ENCODE measurements at regions not wholly inside any gene's neighbourhood (a gene's known extent, or its start where the extent isn't known, plus 50 kb on each side); places are given as distances from the start of the nearest gene placed in this dataset.

DNA sequence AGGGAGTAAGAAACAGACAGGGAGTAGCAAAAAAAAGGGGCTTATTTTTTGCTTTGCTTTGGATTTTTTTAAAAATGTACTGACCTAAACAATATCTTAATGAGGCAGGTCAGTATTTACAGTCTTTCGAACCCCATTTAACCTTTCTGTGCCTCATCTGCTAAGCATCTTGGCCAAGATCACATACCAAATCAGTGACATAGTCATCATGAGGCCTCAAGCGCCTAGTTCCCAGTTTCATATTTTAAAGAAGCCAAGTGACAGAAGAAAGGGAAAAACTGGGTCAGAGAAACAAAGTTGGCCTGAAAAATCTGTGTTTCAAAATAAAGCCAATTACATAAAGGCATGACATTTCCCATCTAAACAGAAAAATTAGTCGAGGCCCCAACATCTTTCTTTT, 94.6 kb upstream of the WDR44 start:
- Histone ChIP-seq H3K9me3 (ENCODE audit: control insufficient read depth in 2 of 3, insufficient read depth in 1 of 3, low read length in 3 of 3) (no peaks in the 10 kb centered on the region), H3K27me3 (ENCODE audit: control insufficient read depth, insufficient read depth, low read length) (no peaks in the 10 kb centered on the region), H3K27ac (ENCODE audit: low read depth in 2 of 2, low read length in 2 of 2) (no peak overlapping the region), H3K36me3 (ENCODE audit: control insufficient read depth in 2 of 3, insufficient read depth in 3 of 3, low read length in 3 of 3) (no peaks in the 10 kb centered on the region), H3K4me1 (ENCODE audit: control insufficient read depth in 2 of 3, insufficient read depth in 2 of 3, low read depth in 1 of 3, low read length in 3 of 3) (no peaks in the 10 kb centered on the region), H3K4me3 (ENCODE audit: low read length in 3 of 3) (no peak overlapping the region), H3K9ac (ENCODE audit: low read length in 3 of 3) (no peak overlapping the region)
- DNase-seq (peak in 1 of 5 donors; percentile 32), FAIRE-seq (no peak)
- intact Hi-C loops (cut with DNase I), result no loop called here
- TF ChIP-seq, protein P1, sequence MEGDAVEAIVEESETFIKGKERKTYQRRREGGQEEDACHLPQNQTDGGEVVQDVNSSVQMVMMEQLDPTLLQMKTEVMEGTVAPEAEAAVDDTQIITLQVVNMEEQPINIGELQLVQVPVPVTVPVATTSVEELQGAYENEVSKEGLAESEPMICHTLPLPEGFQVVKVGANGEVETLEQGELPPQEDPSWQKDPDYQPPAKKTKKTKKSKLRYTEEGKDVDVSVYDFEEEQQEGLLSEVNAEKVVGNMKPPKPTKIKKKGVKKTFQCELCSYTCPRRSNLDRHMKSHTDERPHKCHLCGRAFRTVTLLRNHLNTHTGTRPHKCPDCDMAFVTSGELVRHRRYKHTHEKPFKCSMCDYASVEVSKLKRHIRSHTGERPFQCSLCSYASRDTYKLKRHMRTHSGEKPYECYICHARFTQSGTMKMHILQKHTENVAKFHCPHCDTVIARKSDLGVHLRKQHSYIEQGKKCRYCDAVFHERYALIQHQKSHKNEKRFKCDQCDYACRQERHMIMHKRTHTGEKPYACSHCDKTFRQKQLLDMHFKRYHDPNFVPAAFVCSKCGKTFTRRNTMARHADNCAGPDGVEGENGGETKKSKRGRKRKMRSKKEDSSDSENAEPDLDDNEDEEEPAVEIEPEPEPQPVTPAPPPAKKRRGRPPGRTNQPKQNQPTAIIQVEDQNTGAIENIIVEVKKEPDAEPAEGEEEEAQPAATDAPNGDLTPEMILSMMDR (IDR thresholded peaks at IDR 0.05; ENCODE audit: borderline replicate concordance, extremely low read depth, insufficient read depth), result no peak

DNA sequence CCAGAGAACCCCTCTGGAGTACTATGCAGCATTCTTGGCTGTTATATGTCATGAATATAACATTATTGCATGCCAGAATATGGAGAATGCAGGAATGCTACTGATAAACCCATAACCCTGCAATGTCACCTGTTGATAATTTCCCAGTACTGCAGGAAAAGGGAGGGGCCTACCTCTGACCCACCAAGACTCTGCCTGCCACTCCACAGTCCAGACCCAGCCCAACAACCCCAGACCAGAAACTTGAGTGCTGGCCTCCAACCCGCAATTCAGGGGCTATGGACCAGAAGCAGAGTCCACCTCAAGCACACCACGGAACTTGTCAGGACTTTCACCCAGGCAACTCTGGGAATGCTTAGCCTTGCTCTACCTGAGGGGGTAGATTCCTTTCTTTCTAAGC, 92.9 kb upstream of the WDR44 start:
- no peaks in the 10 kb centered on the region for H3K27me3 ChIP-seq (ENCODE audit: control insufficient read depth, insufficient read depth, low read length)
- DNase-seq (no peak), FAIRE-seq (no peak)
- no peak overlapping the region for H3K27ac ChIP-seq (ENCODE audit: low read depth in 2 of 2, low read length in 2 of 2)
- intact Hi-C loops (cut with DNase I), result no loop called here
- H3K36me3 ChIP-seq (ENCODE audit: control insufficient read depth in 2 of 3, insufficient read depth in 3 of 3, low read length in 3 of 3), result no peaks in the 10 kb centered on the region
- H3K4me1 ChIP-seq (ENCODE audit: control insufficient read depth in 2 of 3, insufficient read depth in 2 of 3, low read depth in 1 of 3, low read length in 3 of 3), result no peaks in the 10 kb centered on the region
- no peak overlapping the region for H3K9ac ChIP-seq (ENCODE audit: low read length in 3 of 3)
- no peaks in the 10 kb centered on the region for H3K9me3 ChIP-seq (ENCODE audit: control insufficient read depth in 2 of 3, insufficient read depth in 1 of 3, low read length in 3 of 3)
- no peak overlapping the region for H3K4me3 ChIP-seq (ENCODE audit: low read length in 3 of 3)
- TF ChIP-seq, protein P1 (IDR thresholded peaks at IDR 0.05; ENCODE audit: borderline replicate concordance, extremely low read depth, insufficient read depth), result no peak

DNA sequence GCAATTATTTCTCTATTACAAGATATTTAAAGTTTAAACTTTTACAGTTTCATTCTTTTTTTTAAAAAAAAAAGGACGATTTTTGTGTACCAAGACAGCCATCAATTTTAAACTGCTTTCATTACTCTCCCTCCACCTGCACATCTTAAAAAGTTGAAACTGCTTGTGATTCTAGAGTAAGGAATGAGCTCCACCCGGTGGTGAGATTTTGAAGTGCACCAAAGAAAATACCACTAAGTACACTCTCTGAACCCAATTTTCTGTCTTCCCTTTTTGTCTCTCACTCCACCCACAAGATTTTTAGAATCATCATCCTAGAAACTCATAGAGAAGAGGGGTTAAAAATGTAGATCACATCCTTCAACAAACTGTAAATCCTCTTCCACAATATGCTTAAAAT, 91.3 kb upstream of the WDR44 start:
- no peak overlapping the region for H3K9ac ChIP-seq (ENCODE audit: low read length in 3 of 3)
- no peaks in the 10 kb centered on the region for H3K36me3 ChIP-seq (ENCODE audit: control insufficient read depth in 2 of 3, insufficient read depth in 3 of 3, low read length in 3 of 3)
- H3K27me3 ChIP-seq (ENCODE audit: control insufficient read depth, insufficient read depth, low read length), result no peaks in the 10 kb centered on the region
- H3K4me1 ChIP-seq (ENCODE audit: control insufficient read depth in 2 of 3, insufficient read depth in 2 of 3, low read depth in 1 of 3, low read length in 3 of 3), result no peaks in the 10 kb centered on the region
- H3K27ac ChIP-seq (ENCODE audit: low read depth in 2 of 2, low read length in 2 of 2), result no peak overlapping the region
- intact Hi-C loops (cut with DNase I), result no loop called here
- H3K9me3 ChIP-seq (ENCODE audit: control insufficient read depth in 2 of 3, insufficient read depth in 1 of 3, low read length in 3 of 3), result no peaks in the 10 kb centered on the region
- H3K4me3 ChIP-seq (ENCODE audit: low read length in 3 of 3), result no peak overlapping the region
- FAIRE-seq, result peak; percentile 98
- TF ChIP-seq, protein P1 (IDR thresholded peaks at IDR 0.05; ENCODE audit: borderline replicate concordance, extremely low read depth, insufficient read depth), result peak; percentile 51
- DNase-seq, result peak in 4 of 5 donors; percentile 37 to 64 (median 52)

GRCh38 chrX:118255921-118256320, 90.0 kb upstream of the WDR44 start:
- FAIRE-seq (no peak), DNase-seq (no peak)
- H3K36me3 ChIP-seq (ENCODE audit: control insufficient read depth in 2 of 3, insufficient read depth in 3 of 3, low read length in 3 of 3), result no peaks in the 10 kb centered on the region
- intact Hi-C loops (cut with DNase I), result no loop called here
- H3K27me3 ChIP-seq (ENCODE audit: control insufficient read depth, insufficient read depth, low read length), result no peaks in the 10 kb centered on the region
- H3K9ac ChIP-seq (ENCODE audit: low read length in 3 of 3), result no peak overlapping the region
- no peak overlapping the region for H3K4me3 ChIP-seq (ENCODE audit: low read length in 3 of 3)
- no peaks in the 10 kb centered on the region for H3K4me1 ChIP-seq (ENCODE audit: control insufficient read depth in 2 of 3, insufficient read depth in 2 of 3, low read depth in 1 of 3, low read length in 3 of 3)
- TF ChIP-seq, protein P1 (IDR thresholded peaks at IDR 0.05; ENCODE audit: borderline replicate concordance, extremely low read depth, insufficient read depth), result no peak
- H3K27ac ChIP-seq (ENCODE audit: low read depth in 2 of 2, low read length in 2 of 2), result no peak overlapping the region
- H3K9me3 ChIP-seq (ENCODE audit: control insufficient read depth in 2 of 3, insufficient read depth in 1 of 3, low read length in 3 of 3), result no peaks in the 10 kb centered on the region

All from kidney (tissue), 13 donors.